HG03097 (cell line): ENCODE measurements at regions not wholly inside any gene's neighbourhood (a gene's known extent, or its start where the extent isn't known, plus 50 kb on each side); places are given as distances from the start of the nearest gene placed in this dataset.
"Not testable (repeated sequence)": the region's sequence is repeated elsewhere in the genome, so short reads cannot be mapped to it uniquely, and the experiment has no call there.

ENCODE experiments used
- ATAC-seq: cut with Tn5 transposase; IDR thresholded peaks from one replicate; pipeline ENCODE4 v1.9.1; 2021; ENCODE audit not compliant: unreplicated experiment, low FRiP score

DNA sequence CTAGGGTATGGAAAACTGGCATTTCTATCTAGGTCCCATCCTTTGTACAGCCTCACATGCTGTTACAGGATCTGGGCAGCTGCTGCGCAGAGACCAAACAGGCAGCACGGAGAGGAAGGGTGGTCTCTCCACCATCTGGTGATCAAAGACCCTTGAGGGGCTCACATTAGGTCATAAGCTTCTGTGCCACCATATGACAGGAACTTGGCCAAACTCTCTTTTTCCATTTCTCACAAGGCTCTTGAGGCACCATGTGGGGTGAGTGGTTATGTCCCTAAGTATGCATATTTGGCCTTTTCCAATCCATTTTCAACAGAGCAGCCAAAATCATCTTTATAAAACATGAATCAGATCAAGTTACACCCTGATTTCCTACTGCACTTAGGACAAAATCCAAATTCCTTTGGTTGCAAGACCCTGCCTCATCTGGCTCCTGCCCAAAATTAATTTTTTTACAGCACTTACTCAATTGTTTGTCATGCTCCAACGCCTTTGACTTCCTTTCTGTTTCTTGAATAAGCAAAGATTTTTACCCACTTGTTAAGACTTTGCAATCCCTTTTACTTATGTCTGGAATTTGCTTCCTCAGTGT, 730.0 kb downstream of the MAT2B start:
- no peak for ATAC-seq

DNA sequence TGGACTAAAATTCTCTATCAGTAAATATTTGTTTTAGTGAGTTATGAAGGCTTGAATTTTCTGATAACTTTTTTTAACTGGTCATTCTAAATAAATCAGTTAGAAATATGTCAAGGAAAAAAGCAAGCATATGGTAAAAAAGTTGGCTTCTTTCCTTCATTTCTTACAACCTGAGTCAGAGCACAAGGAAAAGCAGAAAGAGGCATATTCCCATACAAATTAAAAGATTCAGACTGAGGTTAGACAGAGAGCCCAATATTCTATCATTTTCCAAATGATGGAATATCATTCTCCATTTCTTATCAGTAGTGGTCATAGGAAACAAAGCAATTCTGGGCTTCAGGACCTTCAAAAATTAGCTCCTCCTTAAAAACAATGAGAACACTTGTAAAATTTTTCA, 732.1 kb downstream of the MAT2B start:
- no peak for ATAC-seq

DNA sequence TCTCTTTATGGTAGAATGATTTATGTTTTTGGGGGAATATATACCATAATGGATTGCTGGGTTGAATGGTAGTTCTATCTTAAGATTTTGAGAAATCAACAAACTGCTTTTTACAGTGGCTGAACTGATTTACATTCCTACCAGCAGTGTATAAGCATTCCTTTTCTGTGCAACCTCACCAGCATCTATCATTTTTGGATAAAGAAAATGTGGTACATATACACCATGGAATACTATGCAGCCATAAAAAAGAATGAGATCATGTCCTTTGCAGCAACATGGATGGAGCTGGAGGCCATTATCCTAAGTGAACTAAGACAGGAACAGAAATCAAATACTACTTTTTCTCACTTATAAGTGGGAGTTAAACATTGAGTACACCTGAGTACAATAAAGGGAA, 746.4 kb downstream of the MAT2B start:
- ATAC-seq: not testable (repeated sequence)

- ATAC-seq: no peak
These were observed 748.3 kb downstream of the MAT2B start for GRCh38 chr5:164253764-164254163.

DNA sequence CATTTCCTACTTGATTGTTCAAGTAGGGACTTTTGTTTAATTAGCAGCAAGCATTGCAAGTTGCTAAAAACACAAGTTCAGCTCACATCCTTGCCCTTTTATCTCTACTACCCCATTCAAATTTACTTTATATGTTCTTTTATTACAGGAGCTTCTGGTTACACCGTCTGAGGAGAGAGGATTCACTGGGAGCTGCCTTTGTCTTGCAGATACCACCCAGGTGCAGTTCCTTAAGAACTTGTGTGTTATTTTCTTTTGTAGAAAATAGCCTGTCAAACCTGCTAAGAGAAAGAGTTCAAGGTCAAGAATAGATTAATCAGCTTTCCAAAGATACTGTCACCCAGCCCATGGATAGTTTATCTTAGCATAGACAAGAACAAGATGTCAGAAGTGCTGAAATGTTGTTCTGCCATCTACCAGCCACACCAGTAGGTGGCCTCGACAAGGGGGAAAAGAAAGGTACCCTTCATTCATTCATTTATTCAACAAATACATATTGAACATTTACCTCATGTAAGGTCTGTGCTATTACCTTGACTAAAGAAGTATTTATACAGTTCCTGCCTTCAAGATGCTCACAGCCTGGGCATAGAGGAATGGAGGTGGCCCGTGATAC, 750.3 kb downstream of the MAT2B start:
- ATAC-seq: no peak

- no peak for ATAC-seq
These were observed 750.9 kb downstream of the MAT2B start for GRCh38 chr5:164256351-164256750.

- no peak for ATAC-seq
These were observed 751.5 kb downstream of the MAT2B start for GRCh38 chr5:164256954-164257353.

GRCh38 chr5:164265566-164265965, 760.1 kb downstream of the MAT2B start:
- no peak for ATAC-seq

DNA sequence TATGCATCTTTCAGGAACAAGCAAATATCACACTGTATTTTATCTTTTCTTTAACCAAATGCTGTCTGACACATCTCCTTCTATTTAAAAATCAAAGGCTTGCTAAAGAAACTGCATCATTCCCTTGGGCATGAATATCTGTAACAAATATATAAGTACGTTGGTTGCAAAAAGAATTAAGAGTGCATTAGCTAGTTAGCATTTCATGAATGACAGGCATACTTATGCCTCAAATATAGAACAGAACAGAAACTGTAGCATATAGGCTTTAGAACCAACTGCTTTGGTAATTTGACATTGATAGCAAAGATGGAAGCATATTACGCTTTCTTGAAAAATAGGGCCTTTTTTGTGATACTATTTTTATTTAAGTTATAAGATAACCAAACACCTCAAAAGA, 761.2 kb downstream of the MAT2B start:
- no peak for ATAC-seq

- ATAC-seq: no peak
These were observed 772.3 kb downstream of the MAT2B start for GRCh38 chr5:164277720-164278119.

DNA sequence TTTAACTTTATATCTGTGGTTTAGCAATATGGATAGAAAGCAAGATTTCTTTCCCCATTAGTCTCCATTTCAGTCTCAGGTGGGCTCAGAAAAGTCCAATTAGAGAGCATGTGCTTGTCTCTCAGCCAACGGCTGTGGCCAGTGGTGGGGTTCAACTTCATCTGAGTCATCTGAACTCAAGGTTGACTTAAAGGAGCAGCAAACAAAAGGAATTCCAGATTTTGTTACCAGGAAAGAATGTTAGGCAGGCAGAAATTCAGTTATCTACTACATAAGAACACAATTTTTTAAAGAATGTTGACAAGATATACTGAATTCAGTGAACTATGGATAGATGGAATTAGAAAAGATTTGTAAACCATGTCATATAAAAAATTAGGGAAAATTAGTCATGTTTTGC, 784.1 kb downstream of the MAT2B start:
- ATAC-seq: no peak

GRCh38 chr5:164296603-164297080, 791.2 kb downstream of the MAT2B start:
- no peak for ATAC-seq

GRCh38 chr5:164298165-164298564, 792.7 kb downstream of the MAT2B start:
- ATAC-seq: no peak

- ATAC-seq: no peak
These were observed 794.9 kb downstream of the MAT2B start for GRCh38 chr5:164300295-164300694.

GRCh38 chr5:164301136-164301535, 795.7 kb downstream of the MAT2B start:
- no peak for ATAC-seq

DNA sequence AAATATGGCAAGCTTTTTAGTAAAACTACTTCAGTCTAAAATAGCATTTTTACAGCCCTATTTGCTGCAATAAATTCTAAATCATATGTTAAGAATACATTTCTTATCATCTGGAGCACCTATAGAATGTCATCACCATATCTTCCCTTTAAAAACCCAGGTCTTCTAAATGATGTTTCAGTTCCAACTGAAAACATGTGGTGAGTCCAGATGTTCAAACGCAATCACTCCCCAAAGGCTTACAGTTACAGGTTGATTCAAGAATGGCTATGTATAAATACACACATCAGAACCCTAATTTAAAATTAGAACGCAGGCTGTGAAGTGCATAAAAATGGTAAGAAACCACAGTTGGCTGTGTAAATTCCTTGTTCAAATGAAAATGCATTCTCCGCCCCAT, 796.3 kb downstream of the MAT2B start:
- no peak for ATAC-seq

- ATAC-seq: no peak
These were observed 797.3 kb downstream of the MAT2B start for GRCh38 chr5:164302533-164303235.

GRCh38 chr5:164303646-164304215, 798.3 kb downstream of the MAT2B start:
- no peak for ATAC-seq

- no peak for ATAC-seq
These were observed 801.2 kb downstream of the MAT2B start for GRCh38 chr5:164306662-164307061.

GRCh38 chr5:164312801-164313200, 807.4 kb downstream of the MAT2B start:
- no peak for ATAC-seq

- no peak for ATAC-seq
These were observed 812.3 kb downstream of the MAT2B start for GRCh38 chr5:164317676-164318075.

DNA sequence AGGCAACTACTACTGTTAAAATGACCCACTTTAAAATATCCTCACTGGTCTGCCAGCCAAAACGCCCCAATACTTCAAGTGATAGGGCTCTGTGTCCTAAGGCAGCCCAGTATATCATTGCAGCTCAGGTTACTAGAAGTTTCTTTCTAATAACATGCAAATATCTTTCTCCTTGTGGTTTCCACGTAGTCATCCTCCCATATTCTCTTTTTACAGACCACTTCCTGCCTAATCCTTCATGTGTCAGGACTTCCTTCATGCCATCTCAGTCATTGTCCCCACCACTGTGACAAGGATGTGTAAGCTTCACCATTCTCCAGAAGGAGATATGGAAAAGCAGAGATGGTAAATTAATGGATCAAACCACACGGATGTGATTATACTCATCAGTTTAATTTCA, 813.7 kb downstream of the MAT2B start:
- no peak for ATAC-seq
